ENCODE measurements at regions not wholly inside any gene's neighbourhood (a gene's known extent, or its start where the extent isn't known, plus 50 kb on each side); places are given as distances from the start of the nearest gene placed in this dataset.

DNA sequence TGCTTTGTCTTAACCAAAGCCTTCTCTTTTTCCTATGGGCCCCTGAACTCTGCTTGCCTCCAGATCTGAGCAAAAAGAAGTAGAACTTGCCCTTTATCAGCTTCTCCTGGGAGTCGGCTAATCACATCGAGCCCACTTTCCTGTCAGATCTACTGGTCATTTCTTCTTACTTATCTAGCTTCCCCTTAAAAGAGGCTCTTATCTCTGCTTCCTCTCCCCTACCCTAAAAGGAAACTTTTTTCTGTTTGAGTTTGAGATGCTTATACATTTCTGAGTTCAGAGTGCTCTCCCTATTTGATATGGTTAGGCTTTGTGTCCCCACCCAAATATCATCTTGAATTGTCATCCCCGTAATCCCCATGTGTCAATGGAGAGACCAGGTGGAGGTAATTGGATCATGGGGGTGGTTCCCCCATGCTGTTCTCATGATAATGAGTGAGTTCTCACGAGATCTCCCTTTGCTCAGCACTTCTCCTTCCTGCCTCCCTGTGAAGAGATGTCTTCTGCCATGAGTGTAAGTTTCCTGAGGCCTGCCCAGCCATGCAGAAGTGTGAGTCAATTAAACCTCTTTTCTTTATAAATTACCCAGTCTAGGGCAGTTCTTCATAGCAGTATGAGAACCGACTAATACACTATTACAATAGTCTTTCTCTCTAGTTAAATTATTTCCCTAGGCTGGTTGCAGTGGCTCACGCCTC is 114.7 kb upstream of the AMN1 start:
- no peaks in the 10 kb centered on the region for H4K20me1 ChIP-seq (ENCODE audit: low read length)
- ChIA-PET POLR2A (ENCODE audit: unreplicated experiment) (no interaction called here), CTCF (no interaction called here)
- ATAC-seq (no peak), DNase-seq (no peak)
- H3K27me3 ChIP-seq (ENCODE audit: low read length), result no peaks in the 10 kb centered on the region
- peaks cover 6% of the 10 kb centered on the region; the same call in 1 of the 2 replicates for H3K9me3 ChIP-seq (ENCODE audit: low read length)
- H3K4me1 ChIP-seq (ENCODE audit: insufficient read depth, low read length), result no peaks in the 10 kb centered on the region
- H3K9me2 ChIP-seq (replicated peaks; ENCODE audit: low read length), result no peaks in the 10 kb centered on the region
- TF ChIP-seq EZH2 (IDR thresholded peaks at IDR 0.05; ENCODE audit: low read length, unreplicated experiment), result no peak
- no peak for TF ChIP-seq EZH2phosphoT487 (IDR thresholded peaks at IDR 0.05; ENCODE audit: borderline replicate concordance, low read length)
- TF ChIP-seq CTCF (conservative IDR thresholded peaks at IDR 0.05; ENCODE audit: low read depth, low read length), result no peak
- intact Hi-C loops (cut with micrococcal nuclease), result no loop called here
- H2AFZ ChIP-seq (ENCODE audit: low read length), result no peak overlapping the region
- H3F3A ChIP-seq (ENCODE audit: low read length, unreplicated experiment), result no peaks in the 10 kb centered on the region
- no peak overlapping the region for H3K4me2 ChIP-seq (ENCODE audit: low read length)
- H3K4me3 ChIP-seq (ENCODE audit: low read length), result no peak overlapping the region
- H3K9ac ChIP-seq (ENCODE audit: low read length), result no peak overlapping the region
- H3K27ac ChIP-seq (ENCODE audit: low read length), result no peak overlapping the region
- no TSS peak for BruUV-seq (replicated peaks)
- no peaks in the 10 kb centered on the region for H3K79me2 ChIP-seq (ENCODE audit: low read length)
- H3K36me3 ChIP-seq (ENCODE audit: low read depth, low read length), result no peaks in the 10 kb centered on the region

DNA sequence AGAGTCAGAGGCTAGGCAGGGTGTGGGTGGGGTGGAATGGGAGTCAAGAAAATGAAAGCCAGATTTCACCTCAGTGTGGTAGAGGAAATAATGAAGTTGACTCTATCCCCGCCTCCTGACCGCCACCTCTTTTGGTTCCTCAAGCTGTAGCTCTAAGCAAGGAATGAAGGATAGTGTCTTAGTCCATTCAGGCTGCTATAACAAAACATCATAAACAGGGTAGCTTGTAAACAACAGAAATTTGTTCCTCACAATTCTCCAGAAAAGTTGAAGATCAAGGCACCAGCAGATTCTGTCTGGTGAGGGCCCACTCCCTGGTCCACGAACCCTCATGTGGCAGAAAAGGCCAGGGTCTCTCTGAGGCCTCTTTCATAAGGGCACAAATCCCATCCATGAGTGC is 109.1 kb upstream of the AMN1 start:
- ATAC-seq, result no peak
- H3K9me2 ChIP-seq (replicated peaks; ENCODE audit: low read length), result no peaks in the 10 kb centered on the region
- no peak overlapping the region for H3K9ac ChIP-seq (ENCODE audit: low read length)
- H3F3A ChIP-seq (ENCODE audit: low read length, unreplicated experiment), result no peaks in the 10 kb centered on the region
- ChIA-PET CTCF (no interaction called here), POLR2A (ENCODE audit: unreplicated experiment) (no interaction called here)
- H3K4me2 ChIP-seq (ENCODE audit: low read length), result no peak overlapping the region
- intact Hi-C loops (cut with micrococcal nuclease), result no loop called here
- TF ChIP-seq CTCF (conservative IDR thresholded peaks at IDR 0.05; ENCODE audit: low read depth, low read length) (no peak), EZH2phosphoT487 (IDR thresholded peaks at IDR 0.05; ENCODE audit: borderline replicate concordance, low read length) (no peak), EZH2 (IDR thresholded peaks at IDR 0.05; ENCODE audit: low read length, unreplicated experiment) (no peak)
- no peaks in the 10 kb centered on the region for H3K4me1 ChIP-seq (ENCODE audit: insufficient read depth, low read length)
- H3K27me3 ChIP-seq (ENCODE audit: low read length), result no peaks in the 10 kb centered on the region
- DNase-seq, result no peak
- no TSS peak for BruUV-seq (replicated peaks)
- H3K36me3 ChIP-seq (ENCODE audit: low read depth, low read length), result no peaks in the 10 kb centered on the region
- H3K4me3 ChIP-seq (ENCODE audit: low read length), result no peak overlapping the region
- H2AFZ ChIP-seq (ENCODE audit: low read length), result no peak overlapping the region
- H3K9me3 ChIP-seq (ENCODE audit: low read length), result no peaks in the 10 kb centered on the region
- H4K20me1 ChIP-seq (ENCODE audit: low read length), result no peaks in the 10 kb centered on the region
- H3K79me2 ChIP-seq (ENCODE audit: low read length), result no peaks in the 10 kb centered on the region
- H3K27ac ChIP-seq (ENCODE audit: low read length), result no peak overlapping the region

DNA sequence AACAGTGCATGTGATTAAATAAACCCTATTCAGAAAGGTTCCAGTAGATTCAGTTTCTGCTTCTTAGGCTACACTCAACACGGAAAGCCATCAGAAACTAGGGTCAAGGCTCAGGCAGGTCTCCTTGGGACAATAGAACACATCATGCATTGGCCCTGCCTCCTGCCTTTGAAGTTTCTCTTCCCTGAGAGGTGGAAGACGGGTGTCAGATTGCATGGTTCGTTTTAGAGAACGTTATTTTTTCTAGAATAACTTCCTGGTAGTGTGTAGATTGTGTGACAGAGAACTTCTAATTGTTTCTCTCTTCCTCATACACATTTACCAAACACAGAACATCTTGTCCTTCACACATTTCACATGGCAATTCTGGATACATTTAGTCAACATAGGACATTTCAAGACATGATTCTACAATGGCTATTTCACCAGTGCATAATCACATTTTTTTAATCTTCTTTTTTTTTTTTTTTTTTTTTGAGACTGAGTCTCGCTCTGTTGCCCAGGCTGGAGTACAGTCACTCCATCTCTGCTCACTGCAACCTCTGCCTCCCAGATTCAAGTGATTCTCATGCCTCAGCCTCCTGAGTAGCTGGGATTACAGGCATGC is 106.6 kb upstream of the AMN1 start:
- Histone ChIP-seq H2AFZ (ENCODE audit: low read length) (no peak overlapping the region), H3K79me2 (ENCODE audit: low read length) (no peaks in the 10 kb centered on the region), H4K20me1 (ENCODE audit: low read length) (no peaks in the 10 kb centered on the region), H3K4me3 (ENCODE audit: low read length) (no peak overlapping the region), H3K4me2 (ENCODE audit: low read length) (no peak overlapping the region), H3K36me3 (ENCODE audit: low read depth, low read length) (no peaks in the 10 kb centered on the region), H3K9me2 (replicated peaks; ENCODE audit: low read length) (no peaks in the 10 kb centered on the region), H3K27ac (ENCODE audit: low read length) (no peak overlapping the region), H3K27me3 (ENCODE audit: low read length) (no peaks in the 10 kb centered on the region), H3K9me3 (ENCODE audit: low read length) (no peaks in the 10 kb centered on the region), H3F3A (ENCODE audit: low read length, unreplicated experiment) (no peaks in the 10 kb centered on the region), H3K9ac (ENCODE audit: low read length) (no peak overlapping the region), H3K4me1 (ENCODE audit: insufficient read depth, low read length) (no peaks in the 10 kb centered on the region)
- ATAC-seq (no peak), DNase-seq (no peak)
- CTCF ChIA-PET, result no interaction called here
- intact Hi-C loops (cut with micrococcal nuclease), result no loop called here
- POLR2A ChIA-PET (ENCODE audit: unreplicated experiment), result no interaction called here
- TF ChIP-seq EZH2 (IDR thresholded peaks at IDR 0.05; ENCODE audit: low read length, unreplicated experiment) (no peak), CTCF (conservative IDR thresholded peaks at IDR 0.05; ENCODE audit: low read depth, low read length) (no peak), EZH2phosphoT487 (IDR thresholded peaks at IDR 0.05; ENCODE audit: borderline replicate concordance, low read length) (no peak)
- no TSS peak for BruUV-seq (replicated peaks)

All from PC-3 (cell line).